Right lobe of liver (tissue), 6 donors: ENCODE measurements at regions not wholly inside any gene's neighbourhood (a gene's known extent, or its start where the extent isn't known, plus 50 kb on each side); places are given as distances from the start of the nearest gene placed in this dataset.

Experiments
- ATAC-seq, 4 donors: fragments of 200-7000 bp; cut with Tn5 transposase; one replicate each; pipeline ENCODE4 v1.9.1; 2020; ENCODE audit warnings: mild to moderate bottlenecking in 4 of 4, moderate library complexity in 4 of 4
- DNase-seq, 3 donors: peaks; one replicate each; pipeline ENCODE4 v3.0.0-alpha.2; 2020
- H3K27ac ChIP-seq, 3 donors: fragments of 200-600 bp; one replicate each; pipeline ENCODE4 v1.8.0; 2022
- H3K27me3 ChIP-seq, 2 donors: fragments of 200-600 bp; one replicate each; pipeline ENCODE4 v1.8.0; 2022
- H3K36me3 ChIP-seq, 4 donors: fragments of 200-600 bp; sonication (generic) in 1 of 4; one replicate each; pipeline versions ENCODE4 v1.5.1 to v1.8.0; 2017 to 2022; ENCODE audit warnings: control low read depth in 1 of 4
- H3K4me1 ChIP-seq, 4 donors: fragments of 200-600 bp; sonication (generic) in 1 of 4; one replicate each; pipeline versions ENCODE4 v1.5.1 to v1.8.0; 2017 to 2022; ENCODE audit warnings: control low read depth in 1 of 4
- H3K4me3 ChIP-seq, 3 donors: fragments of 200-600 bp; one replicate each; pipeline ENCODE4 v1.8.0; 2022
- H3K9me3 ChIP-seq, 4 donors: fragments of 200-600 bp; sonication (generic) in 1 of 4; one replicate each; pipeline versions ENCODE4 v1.5.1 to v1.8.0; 2017 to 2022; ENCODE audit warnings: control low read depth in 1 of 4
- POLR2A ChIP-seq: fragments of 450-650 bp; IDR thresholded peaks from one replicate; pipeline ENCODE4 v1.6.1; 2017; ENCODE audit warnings: antibody characterized with exemption, mild to moderate bottlenecking
- WGBS: methylation state at CpG from one replicate; pipeline ENCODE4 v1.1.6; 2018; ENCODE audit warnings: low coverage, low lambda C conversion rate; ENCODE audit not compliant: insufficient coverage; ENCODE audit errors: missing lambda C conversion rate; 5-methylcytosine and 5-hydroxymethylcytosine counted together
- intact Hi-C, 2 donors: fragments of 100-400 bp; cut with DNase I; formaldehyde crosslinking; loops; one replicate each; pipeline versions ENCODE4 v1.11.2 to v1.14.1; 2022
- TF ChIP-seq, protein P1 (sequence below), 4 donors: fragments of 200-600 bp in 3 of 4; fragments of 450-650 bp in 1 of 4; IDR thresholded peaks; one replicate each; pipeline versions ENCODE4 v1.5.1 to v1.8.0; 2016 to 2022; ENCODE audit warnings: antibody characterized with exemption in 4 of 4, mild to moderate bottlenecking in 2 of 4
- donor health status: DM: no; HTN: yes; CAD: no.
- donor health status: DM: no; HTN: no; CAD: no.
- donor health status: DM: no; HTN: no; CAD: no.
- donor health status: DM: no; HTN: yes; CAD: no.
- donor health status: DM: no; HTN: yes; CAD: no.

DNA sequence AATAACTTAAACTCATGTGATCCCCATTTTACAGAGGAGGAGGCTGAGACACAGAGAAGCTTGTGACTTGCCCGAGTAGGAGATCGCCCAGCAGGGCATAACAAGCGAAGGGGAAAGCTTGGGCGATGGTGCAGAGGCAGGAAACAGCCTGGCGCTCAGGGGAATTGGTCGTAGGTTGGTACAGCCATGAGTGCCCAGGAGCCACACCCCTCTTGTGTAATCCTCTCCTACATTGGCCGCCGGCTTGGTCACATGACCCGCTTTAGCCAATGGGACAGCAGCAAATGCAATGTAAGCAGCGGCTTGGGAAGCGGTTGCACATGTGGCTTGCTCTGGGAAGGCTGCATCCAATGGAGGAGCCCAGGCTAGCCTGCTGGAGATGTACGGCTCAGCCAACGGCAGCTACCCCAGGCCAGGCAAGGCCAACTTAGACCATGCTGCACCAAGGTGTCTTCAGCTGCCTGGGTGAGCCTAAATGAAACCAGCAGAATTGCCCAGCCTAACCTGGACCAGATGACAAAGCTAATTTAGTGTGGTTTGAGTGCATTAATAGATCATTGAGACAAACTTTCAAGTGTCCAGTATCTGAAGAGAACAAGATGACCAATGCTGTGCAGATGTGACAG lies 50.3 kb upstream of the SLC6A6 start:
- Histone ChIP-seq H3K36me3 (no peaks in the 10 kb centered on the region), H3K9me3 (no peaks in the 10 kb centered on the region), H3K4me1 (no peaks in the 10 kb centered on the region), H3K27ac (no peak overlapping the region), H3K27me3 (no peaks in the 10 kb centered on the region), H3K4me3 (no peak overlapping the region)
- WGBS: 85% methylated on average over 11 of the region's 13 CpGs
- TF ChIP-seq, protein P1, sequence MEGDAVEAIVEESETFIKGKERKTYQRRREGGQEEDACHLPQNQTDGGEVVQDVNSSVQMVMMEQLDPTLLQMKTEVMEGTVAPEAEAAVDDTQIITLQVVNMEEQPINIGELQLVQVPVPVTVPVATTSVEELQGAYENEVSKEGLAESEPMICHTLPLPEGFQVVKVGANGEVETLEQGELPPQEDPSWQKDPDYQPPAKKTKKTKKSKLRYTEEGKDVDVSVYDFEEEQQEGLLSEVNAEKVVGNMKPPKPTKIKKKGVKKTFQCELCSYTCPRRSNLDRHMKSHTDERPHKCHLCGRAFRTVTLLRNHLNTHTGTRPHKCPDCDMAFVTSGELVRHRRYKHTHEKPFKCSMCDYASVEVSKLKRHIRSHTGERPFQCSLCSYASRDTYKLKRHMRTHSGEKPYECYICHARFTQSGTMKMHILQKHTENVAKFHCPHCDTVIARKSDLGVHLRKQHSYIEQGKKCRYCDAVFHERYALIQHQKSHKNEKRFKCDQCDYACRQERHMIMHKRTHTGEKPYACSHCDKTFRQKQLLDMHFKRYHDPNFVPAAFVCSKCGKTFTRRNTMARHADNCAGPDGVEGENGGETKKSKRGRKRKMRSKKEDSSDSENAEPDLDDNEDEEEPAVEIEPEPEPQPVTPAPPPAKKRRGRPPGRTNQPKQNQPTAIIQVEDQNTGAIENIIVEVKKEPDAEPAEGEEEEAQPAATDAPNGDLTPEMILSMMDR (IDR thresholded peaks at IDR 0.05): no peak
- TF ChIP-seq POLR2A: no peak
- no peak for ATAC-seq
- intact Hi-C loops: no loop called here
- no peak for DNase-seq
